ENCODE measurements at regions not wholly inside any gene's neighbourhood (a gene's known extent, or its start where the extent isn't known, plus 50 kb on each side); places are given as distances from the start of the nearest gene placed in this dataset.

DNA sequence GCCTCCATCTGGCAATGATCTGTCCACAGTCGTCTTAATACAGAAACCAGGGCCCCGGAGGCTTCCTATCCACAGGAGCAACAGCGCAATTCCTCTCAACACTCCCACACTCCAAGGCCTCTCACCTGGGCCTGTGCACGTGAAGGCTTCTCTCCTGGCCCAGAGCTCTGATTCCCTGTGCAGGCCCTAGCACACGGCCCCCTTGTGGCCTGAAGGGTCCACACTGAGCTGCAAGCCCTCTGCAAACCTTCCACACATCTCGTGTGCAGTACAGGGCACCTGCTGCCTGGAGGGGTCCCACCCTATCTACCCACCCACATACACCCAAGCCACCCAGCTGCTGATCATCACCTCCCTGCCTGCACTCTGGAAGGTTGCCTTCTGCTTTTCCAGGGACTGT lies 150.1 kb upstream of the NUDT10 start:
- no peak for ATAC-seq
- 31 to 39% (median 37%) methylated on average over 5 to 6 of the region's 6 CpGs for WGBS, 4 donors
- Histone ChIP-seq H3K27ac (no peak overlapping the region), H3K36me3 (no peaks in the 10 kb centered on the region), H3K27me3 (peaks cover 0 to 13% (median 0%) of the 10 kb centered on the region in 9 donors), H3K4me3 (no peak overlapping the region), H3K4me1 (no peaks in the 10 kb centered on the region), H3K9me3 (no peaks in the 10 kb centered on the region)
- no peak for DNase-seq
- TF ChIP-seq POLR2A (IDR thresholded peaks at IDR 0.05) (no peak), CTCF (IDR thresholded peaks at IDR 0.05) (no peak)
- intact Hi-C loops (cut with DNase I): no loop called here

DNA sequence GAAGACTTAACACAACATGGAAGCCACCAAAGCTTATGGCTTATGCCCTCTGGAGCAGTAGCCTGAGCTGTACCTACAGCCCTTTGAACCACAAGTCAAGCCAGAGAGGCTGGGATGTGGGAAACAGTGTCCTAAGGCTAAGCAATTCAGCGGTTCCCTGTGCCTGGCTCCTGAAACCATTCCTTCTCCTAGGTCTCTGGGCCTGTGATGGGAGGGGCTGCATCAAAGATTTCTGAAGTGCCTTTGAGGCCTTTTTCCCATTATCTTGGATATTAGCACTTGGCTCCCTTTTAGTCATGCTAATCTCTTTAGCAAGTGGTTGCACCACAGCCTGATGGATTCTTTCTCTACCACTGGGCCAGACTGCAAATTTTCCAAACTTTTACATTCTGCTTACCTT lies 140.5 kb upstream of the NUDT10 start:
- H3K27ac ChIP-seq: no peak overlapping the region
- intact Hi-C loops (cut with DNase I): no loop called here
- no peak for ATAC-seq
- peaks cover 0 to 27% (median 0%) of the 10 kb centered on the region in 12 donors for H3K9me3 ChIP-seq
- no peak overlapping the region for H3K4me3 ChIP-seq
- TF ChIP-seq CTCF (IDR thresholded peaks at IDR 0.05): no peak
- no peak for TF ChIP-seq POLR2A (IDR thresholded peaks at IDR 0.05)
- 80 to 84% (median 82%) methylated on average over 1 of the region's 1 CpG for WGBS, 4 donors
- H3K4me1 ChIP-seq: no peaks in the 10 kb centered on the region
- no peak for DNase-seq
- no peaks in the 10 kb centered on the region for H3K36me3 ChIP-seq
- H3K27me3 ChIP-seq: peaks cover 0 to 3% (median 0%) of the 10 kb centered on the region in 9 donors

- Histone ChIP-seq H3K9me3 (no peaks in the 10 kb centered on the region), H3K4me1 (no peaks in the 10 kb centered on the region), H3K4me3 (no peak overlapping the region), H3K27me3 (peaks cover 0 to under 1% (median 0%) of the 10 kb centered on the region in 9 donors), H3K27ac (no peak overlapping the region), H3K36me3 (no peaks in the 10 kb centered on the region)
- ATAC-seq: no peak
- intact Hi-C loops (cut with DNase I): no loop called here
- 49 to 60% (median 54%) methylated on average over 4 of the region's 4 CpGs for WGBS, 4 donors
- TF ChIP-seq POLR2A (IDR thresholded peaks at IDR 0.05): no peak
- TF ChIP-seq CTCF (IDR thresholded peaks at IDR 0.05): no peak
- no peak for DNase-seq
Measured at GRCh38 chrX:51215266-51215665, 117.4 kb upstream of the NUDT10 start.

DNA sequence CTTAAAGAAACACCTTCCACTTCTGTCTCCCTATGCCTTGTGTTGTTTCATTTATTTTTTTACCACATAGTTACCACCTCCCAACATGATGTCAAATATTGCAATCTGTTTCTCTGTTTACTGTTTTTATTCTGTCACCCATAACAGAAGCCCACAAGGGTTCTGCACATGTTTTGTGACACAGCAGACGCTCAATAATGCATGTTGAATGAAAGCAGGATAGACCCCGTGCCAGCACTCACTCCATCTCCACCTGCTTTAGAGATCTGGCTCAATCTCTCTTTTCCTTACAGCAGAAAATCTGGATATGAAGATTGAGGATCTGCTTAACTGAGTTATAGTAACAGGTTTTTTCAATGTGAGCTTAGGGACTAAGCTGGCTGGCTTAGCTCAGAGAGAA lies 116.8 kb upstream of the NUDT10 start:
- intact Hi-C loops (cut with DNase I): no loop called here
- no peak for ATAC-seq
- no peaks in the 10 kb centered on the region for H3K4me1 ChIP-seq
- H3K36me3 ChIP-seq: no peaks in the 10 kb centered on the region
- TF ChIP-seq CTCF (IDR thresholded peaks at IDR 0.05): no peak
- no peak for TF ChIP-seq POLR2A (IDR thresholded peaks at IDR 0.05)
- H3K27me3 ChIP-seq: no peaks in the 10 kb centered on the region
- no peak overlapping the region for H3K27ac ChIP-seq
- no peak for DNase-seq
- no peaks in the 10 kb centered on the region for H3K9me3 ChIP-seq
- no peak overlapping the region for H3K4me3 ChIP-seq
- WGBS, 4 donors: 67 to 84% (median 75%) methylated on average over 2 of the region's 2 CpGs

Measured in heart left ventricle (tissue), 16 donors.